Fibroblast of pulmonary artery (primary cell): ENCODE measurements at regions not wholly inside any gene's neighbourhood (a gene's known extent, or its start where the extent isn't known, plus 50 kb on each side); places are given as distances from the start of the nearest gene placed in this dataset.

ENCODE experiments used
- DNase-seq: peaks from one replicate; pipeline ENCODE4 v3.0.0-alpha.2; 2010; ENCODE audit warnings: low read depth
- H3K4me3 ChIP-seq: replicated peaks from 2 replicates; pipeline ENCODE4 v1.5.1; 2011; ENCODE audit warnings: low read depth, mild to moderate bottlenecking, control low read depth, low read length, moderate library complexity
- CTCF ChIP-seq: IDR thresholded peaks from 2 replicates; pipeline ENCODE4 v1.5.1; 2011; ENCODE audit warnings: mild to moderate bottlenecking, control low read depth, low read length, inconsistent platforms; ENCODE audit errors: missing control alignments

GRCh38 chr1:192002063-192002462, 156.2 kb upstream of the RGS18 start:
- no peak for DNase-seq
- TF ChIP-seq CTCF, result no peak

GRCh38 chr1:192003295-192004077, 154.8 kb upstream of the RGS18 start:
- no peak for TF ChIP-seq CTCF
- no peak for DNase-seq
- H3K4me3 ChIP-seq, result no peak overlapping the region

More at GRCh38 chr1:192002063-192002462, 156.2 kb upstream of the RGS18 start:
- no peak overlapping the region for H3K4me3 ChIP-seq

- TF ChIP-seq CTCF, result no peak
- DNase-seq, result peak; percentile 4
- no peak overlapping the region for H3K4me3 ChIP-seq
Observed at GRCh38 chr1:192005976-192006375, 152.3 kb upstream of the RGS18 start.

- TF ChIP-seq CTCF, result no peak
- no peak overlapping the region for H3K4me3 ChIP-seq
- no peak for DNase-seq
Observed at GRCh38 chr1:192008281-192008825, 149.9 kb upstream of the RGS18 start.

- no peak overlapping the region for H3K4me3 ChIP-seq
- peak; percentile 10 for DNase-seq
- TF ChIP-seq CTCF, result no peak
Observed at GRCh38 chr1:192010406-192010805, 147.9 kb upstream of the RGS18 start.

GRCh38 chr1:192011525-192011924, 146.7 kb upstream of the RGS18 start:
- no peak for TF ChIP-seq CTCF
- DNase-seq, result no peak
- H3K4me3 ChIP-seq, result no peak overlapping the region

GRCh38 chr1:192022827-192023226, 135.4 kb upstream of the RGS18 start:
- H3K4me3 ChIP-seq, result no peak overlapping the region
- TF ChIP-seq CTCF, result no peak
- no peak for DNase-seq
